Head of caudate nucleus (tissue), 42 donors: ENCODE measurements at regions not wholly inside any gene's neighbourhood (a gene's known extent, or its start where the extent isn't known, plus 50 kb on each side); places are given as distances from the start of the nearest gene placed in this dataset.
"Not testable (repeated sequence)": the region's sequence is repeated elsewhere in the genome, so short reads cannot be mapped to it uniquely, and the experiment has no call there.

Experiments used
- DNase-seq, 42 donors: peaks; one replicate each; pipeline versions ENCODE4 v3.0.0 to v3.0.0-alpha.2; 2020 to 2021; ENCODE audit warnings: mixed read lengths in 7 of 42
- intact Hi-C: fragments of 100-400 bp; cut with DNase I; formaldehyde crosslinking; loops from one replicate; pipeline ENCODE4 v1.15.0; 2022

- DNase-seq: no peak
- intact Hi-C loops: no loop called here
Measured at GRCh38 chrX:1700757-1701156, 85.9 kb downstream of the ASMT start.

GRCh38 chrX:1701396-1701901 is 86.6 kb downstream of the ASMT start:
- DNase-seq, intact Hi-C loops: not testable (repeated sequence)

- intact Hi-C loops, DNase-seq: not testable (repeated sequence)
Measured at GRCh38 chrX:1702142-1702541, 87.3 kb downstream of the ASMT start.

- DNase-seq, intact Hi-C loops: not testable (repeated sequence)
Measured at GRCh38 chrX:1702557-1702956, 87.7 kb downstream of the ASMT start.

- DNase-seq, intact Hi-C loops: not testable (repeated sequence)
Measured at GRCh38 chrX:1709277-1709676, 94.4 kb downstream of the ASMT start.

GRCh38 chrX:1713296-1713695 is 98.4 kb downstream of the ASMT start:
- DNase-seq: no peak
- intact Hi-C loops: no loop called here

- intact Hi-C loops: no loop called here
- peak in 1 of 42 donors; percentile 4 for DNase-seq
Measured at GRCh38 chrX:1717373-1717772, 102.5 kb downstream of the ASMT start.

GRCh38 chrX:1719270-1719669 is 104.4 kb downstream of the ASMT start:
- intact Hi-C loops: no loop called here
- DNase-seq: no peak

- no peak for DNase-seq
- intact Hi-C loops: no loop called here
Measured at GRCh38 chrX:1720836-1721235, 106.0 kb downstream of the ASMT start.

- no peak for DNase-seq
- intact Hi-C loops: no loop called here
Measured at GRCh38 chrX:1725472-1725871, 110.6 kb downstream of the ASMT start.

GRCh38 chrX:1727531-1728027 is 112.7 kb downstream of the ASMT start:
- intact Hi-C loops: no loop called here
- DNase-seq: peak; percentile 17 to 84 (median 55)

- DNase-seq: no peak
- intact Hi-C loops: no loop called here
Measured at GRCh38 chrX:1734806-1735205, 119.9 kb downstream of the ASMT start.

- DNase-seq: peak in 2 of 42 donors; percentile 9 to 40
Measured at GRCh38 chrX:1741816-1742394, 127.0 kb downstream of the ASMT start.

GRCh38 chrX:1743105-1743504 is 128.2 kb downstream of the ASMT start:
- intact Hi-C loops: no loop called here
- no peak for DNase-seq

More at GRCh38 chrX:1741816-1742394, 127.0 kb downstream of the ASMT start:
- intact Hi-C loops: no loop called here

- no peak for DNase-seq
- intact Hi-C loops: no loop called here
Measured at GRCh38 chrX:1743663-1744062, 128.8 kb downstream of the ASMT start.

GRCh38 chrX:1748408-1748807 is 133.5 kb downstream of the ASMT start:
- DNase-seq: no peak
- intact Hi-C loops: no loop called here

- intact Hi-C loops: no loop called here
- DNase-seq: no peak
Measured at GRCh38 chrX:1749499-1749898, 134.6 kb downstream of the ASMT start.

- DNase-seq: peak in 1 of 42 donors; percentile 4
- intact Hi-C loops: no loop called here
Measured at GRCh38 chrX:1750267-1750666, 135.4 kb downstream of the ASMT start.

- no peak for DNase-seq
- intact Hi-C loops: no loop called here
Measured at GRCh38 chrX:1751781-1752180, 136.9 kb downstream of the ASMT start.

GRCh38 chrX:1752799-1753198 is 137.9 kb downstream of the ASMT start:
- intact Hi-C loops, DNase-seq: not testable (repeated sequence)

- no peak for DNase-seq
- intact Hi-C loops: no loop called here
Measured at GRCh38 chrX:1754077-1754476, 139.2 kb downstream of the ASMT start.
